ENCODE measurements at regions not wholly inside any gene's neighbourhood (a gene's known extent, or its start where the extent isn't known, plus 50 kb on each side); places are given as distances from the start of the nearest gene placed in this dataset.

DNA sequence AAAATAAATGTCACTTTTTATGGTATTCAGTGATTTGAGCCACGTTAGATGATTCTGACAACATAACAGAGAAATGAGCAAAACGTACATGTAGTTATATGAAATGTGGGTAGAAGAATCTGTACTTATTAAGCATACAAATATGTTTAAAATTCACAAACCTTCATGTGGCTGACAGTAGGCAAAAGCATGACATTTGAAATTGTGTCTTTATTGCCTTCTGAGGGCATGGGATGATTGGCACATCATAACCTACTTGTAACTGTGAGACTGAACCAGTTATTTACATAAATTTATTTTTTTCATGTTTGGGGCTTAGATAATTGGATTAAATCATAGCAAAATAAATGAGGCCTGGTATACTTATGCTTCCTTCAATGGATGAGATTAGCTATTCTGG, 202.2 kb downstream of the DNAJB9 start:
- H3K4me3 ChIP-seq (ENCODE audit: control insufficient read depth, low read depth, low read length), result no peak overlapping the region
- TF ChIP-seq CTCF (IDR thresholded peaks at IDR 0.05; ENCODE audit: control insufficient read depth, insufficient read depth, low read depth, low read length, missing control alignments), result no peak
- DNase-seq (ENCODE audit: low read depth), result no peak

GRCh38 chr7:108777966-108778365, 208.3 kb downstream of the DNAJB9 start:
- DNase-seq (ENCODE audit: low read depth), result no peak
- no peak overlapping the region for H3K4me3 ChIP-seq (ENCODE audit: control insufficient read depth, low read depth, low read length)
- TF ChIP-seq CTCF (IDR thresholded peaks at IDR 0.05; ENCODE audit: control insufficient read depth, insufficient read depth, low read depth, low read length, missing control alignments), result no peak

DNA sequence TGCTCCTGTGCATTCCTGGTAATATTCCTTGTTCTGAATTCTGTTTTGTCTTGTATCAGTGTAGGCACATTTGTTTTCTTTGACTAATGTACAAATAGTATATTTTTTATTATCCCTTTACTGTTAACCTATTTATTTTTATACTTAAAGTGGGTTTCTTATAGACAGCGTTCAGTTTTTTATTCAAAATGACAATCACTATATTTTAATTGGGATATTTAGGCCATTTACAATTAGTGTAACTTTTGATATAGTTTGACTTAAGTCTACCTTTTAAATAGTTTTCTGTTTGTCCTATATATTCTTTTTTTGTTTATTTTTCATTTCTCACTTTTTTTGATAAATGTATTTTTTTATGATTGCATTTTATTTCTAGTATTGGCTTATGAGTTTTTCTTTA, 219.8 kb downstream of the DNAJB9 start:
- TF ChIP-seq CTCF (IDR thresholded peaks at IDR 0.05; ENCODE audit: control insufficient read depth, insufficient read depth, low read depth, low read length, missing control alignments), result no peak
- DNase-seq (ENCODE audit: low read depth), result no peak
- no peak overlapping the region for H3K4me3 ChIP-seq (ENCODE audit: control insufficient read depth, low read depth, low read length)

- no peak overlapping the region for H3K4me3 ChIP-seq (ENCODE audit: control insufficient read depth, low read depth, low read length)
- DNase-seq (ENCODE audit: low read depth), result no peak
- no peak for TF ChIP-seq CTCF (IDR thresholded peaks at IDR 0.05; ENCODE audit: control insufficient read depth, insufficient read depth, low read depth, low read length, missing control alignments)
These were observed 224.8 kb downstream of the DNAJB9 start for GRCh38 chr7:108794466-108794865.

- no peak for TF ChIP-seq CTCF (IDR thresholded peaks at IDR 0.05; ENCODE audit: control insufficient read depth, insufficient read depth, low read depth, low read length, missing control alignments)
- DNase-seq (ENCODE audit: low read depth), result no peak
These were observed 233.0 kb downstream of the DNAJB9 start for GRCh38 chr7:108802650-108803049.

DNA sequence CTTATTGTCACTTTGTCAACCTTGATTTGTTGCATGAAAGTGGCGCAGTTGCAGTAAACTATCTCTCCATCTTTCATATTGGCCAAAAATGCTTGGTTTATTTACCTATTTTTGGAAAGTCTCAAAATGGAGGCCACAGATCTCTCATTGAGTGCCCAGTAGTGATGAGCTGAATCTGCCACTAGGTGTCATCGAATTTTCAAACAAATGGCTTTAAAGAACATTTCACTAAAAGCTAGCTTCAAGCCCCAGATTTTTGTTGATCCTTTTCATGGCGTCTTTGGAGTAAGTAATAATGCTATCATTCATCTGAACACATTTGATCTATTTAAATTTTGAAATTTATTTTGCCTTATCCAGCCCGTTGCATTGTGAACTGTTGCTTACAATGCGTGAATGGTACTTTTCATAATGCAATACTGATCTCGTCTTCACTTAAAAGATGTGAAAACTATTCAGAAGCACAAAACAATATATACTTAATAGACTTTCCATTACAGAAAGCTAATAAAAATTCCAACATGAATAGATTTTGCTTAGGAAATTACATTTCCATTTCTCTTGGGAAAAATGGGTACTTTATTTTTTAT, 236.2 kb downstream of the DNAJB9 start:
- no peak overlapping the region for H3K4me3 ChIP-seq (ENCODE audit: control insufficient read depth, low read depth, low read length)
- DNase-seq (ENCODE audit: low read depth), result peak; percentile 18
- peak; percentile 63 for TF ChIP-seq CTCF (IDR thresholded peaks at IDR 0.05; ENCODE audit: control insufficient read depth, insufficient read depth, low read depth, low read length, missing control alignments)

More at GRCh38 chr7:108802650-108803049, 233.0 kb downstream of the DNAJB9 start:
- no peak overlapping the region for H3K4me3 ChIP-seq (ENCODE audit: control insufficient read depth, low read depth, low read length)

All from AG09309 (cell line).